CD4-positive, alpha-beta T cell treated with Interleukin-4 for 1 hour (primary cell): ENCODE measurements at regions not wholly inside any gene's neighbourhood (a gene's known extent, or its start where the extent isn't known, plus 50 kb on each side); places are given as distances from the start of the nearest gene placed in this dataset.
"Not testable (repeated sequence)": the region's sequence is repeated elsewhere in the genome, so short reads cannot be mapped to it uniquely, and the experiment has no call there.

Source experiments
- DNase-seq, 2 donors: peaks; one replicate each; pipeline ENCODE4 v3.0.0-alpha.2; 2020 to 2022

DNA sequence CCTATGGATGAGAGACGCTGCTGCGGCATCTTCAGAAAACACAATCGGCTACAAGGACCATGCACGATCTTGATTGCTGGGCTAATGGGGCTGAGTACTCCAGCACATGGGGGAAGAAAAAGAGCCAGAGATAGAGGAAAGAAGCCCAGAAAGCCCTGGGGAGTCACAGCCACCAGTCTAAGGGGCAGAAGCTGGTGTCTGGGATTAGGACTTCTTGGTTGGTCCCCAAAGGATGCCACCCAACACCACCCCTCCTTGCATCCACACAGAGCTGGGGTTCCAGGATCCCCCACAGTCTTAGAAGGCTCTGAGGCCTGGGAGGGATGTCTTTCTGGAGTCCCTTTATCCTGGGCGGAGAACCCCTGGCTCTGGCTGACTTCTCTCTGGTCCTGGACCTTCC is 98.4 kb upstream of the TARDBP start:
- DNase-seq: no peak

DNA sequence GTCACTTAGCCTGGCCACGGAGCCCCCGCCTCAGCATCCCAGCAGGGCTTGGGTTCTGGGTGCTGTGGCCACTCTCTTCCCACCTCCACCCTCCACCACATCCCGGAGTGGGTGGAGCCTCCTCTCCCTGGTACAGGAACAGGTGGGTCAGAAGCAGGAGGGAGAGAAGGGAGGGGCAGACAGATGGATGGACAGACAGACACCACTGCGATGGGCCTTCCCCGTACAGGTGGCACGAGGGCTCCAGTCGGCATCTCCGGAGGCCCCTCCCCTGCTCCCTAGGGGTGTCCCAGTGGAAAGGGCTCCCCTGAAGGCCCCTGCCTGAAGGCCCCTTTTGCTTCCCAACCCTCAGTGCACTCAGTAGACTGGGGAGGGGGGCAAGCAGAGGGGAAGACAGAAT is 96.9 kb upstream of the TARDBP start:
- no peak for DNase-seq

DNA sequence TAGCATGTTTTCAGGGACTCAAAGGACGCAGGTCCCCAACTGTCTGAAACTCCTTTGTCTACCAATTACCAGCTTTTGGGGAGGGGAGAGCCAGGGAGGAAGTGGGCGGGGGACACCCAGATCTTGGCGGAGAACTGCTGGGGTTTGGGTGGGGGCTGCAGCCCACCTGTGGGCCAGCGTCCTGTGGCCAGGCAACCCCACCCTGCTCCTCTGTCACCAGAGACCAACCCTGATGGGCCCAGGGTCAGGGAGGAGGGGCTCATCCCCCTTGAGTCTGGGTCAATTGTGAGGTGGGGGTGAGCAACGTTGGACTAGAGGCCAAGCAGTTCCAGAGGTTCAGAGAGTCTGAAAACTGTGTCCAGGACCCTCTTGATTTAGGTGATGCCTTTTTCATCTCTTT is 96.1 kb upstream of the TARDBP start:
- no peak for DNase-seq

DNA sequence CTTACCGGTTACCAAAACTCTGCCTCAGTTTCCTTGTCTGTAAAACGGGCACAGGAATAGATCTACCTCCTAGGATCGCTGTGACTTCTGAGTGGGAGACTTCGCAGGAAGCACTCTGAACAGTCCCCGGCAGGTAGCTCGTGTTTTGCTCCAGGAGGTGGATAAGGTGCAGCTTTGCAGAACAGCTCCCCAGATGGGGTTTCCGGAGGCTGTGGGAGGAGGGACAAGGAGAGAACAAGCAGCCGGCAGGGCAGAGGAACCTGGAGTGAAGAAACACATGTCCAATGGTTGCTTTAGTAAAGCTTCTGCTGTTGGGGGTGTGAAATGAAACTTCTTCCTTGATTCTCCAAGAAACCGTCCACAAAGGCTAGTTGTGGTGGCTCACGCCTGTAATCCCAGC is 95.5 kb upstream of the TARDBP start:
- DNase-seq: no peak

DNA sequence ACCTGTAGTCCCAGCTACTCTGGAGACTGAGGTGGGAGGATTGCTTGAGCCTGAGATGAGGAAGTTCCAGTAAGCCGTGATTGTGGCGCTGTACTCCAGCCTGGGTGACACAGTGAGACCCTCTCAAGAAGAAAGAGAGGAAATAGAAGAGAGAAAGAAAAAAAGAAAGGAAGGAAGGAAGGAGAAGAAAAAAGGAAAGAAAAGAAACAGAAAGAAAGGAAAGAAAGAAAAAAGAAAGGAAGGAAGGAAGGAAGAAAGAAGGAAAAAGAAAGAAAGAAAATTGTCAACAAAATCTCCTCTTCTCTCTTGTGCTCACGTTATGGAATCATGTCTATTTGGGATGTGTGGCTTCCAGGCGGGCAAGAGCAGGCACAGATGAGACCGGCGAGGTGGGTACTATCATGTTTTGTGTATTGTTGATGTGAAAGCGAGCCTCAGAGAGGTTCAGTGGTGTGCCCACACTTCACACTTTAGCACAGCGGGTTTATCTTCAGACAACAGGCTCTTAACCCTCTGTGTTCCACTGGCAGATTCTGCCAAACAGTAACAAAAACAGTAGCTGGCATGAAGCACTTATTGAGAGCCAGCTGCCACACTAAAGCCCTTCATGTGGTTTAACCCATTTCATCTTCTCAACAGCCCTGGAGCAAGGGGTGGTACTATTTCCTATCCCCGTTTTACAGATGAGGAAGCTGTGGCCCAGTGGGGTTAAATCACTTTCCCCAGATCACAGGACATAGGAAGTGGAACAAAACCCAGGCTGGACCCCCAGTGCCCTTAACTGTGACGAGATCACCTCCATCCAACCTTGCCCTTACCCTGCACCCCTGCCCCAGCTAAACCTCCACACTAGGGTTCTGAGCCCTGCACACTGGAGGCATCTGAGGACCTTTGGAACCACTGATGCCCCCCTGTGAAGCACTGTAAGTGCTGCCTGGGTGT is 94.7 kb upstream of the TARDBP start:
- peak in 1 of 2 donors; percentile 38 for DNase-seq

DNA sequence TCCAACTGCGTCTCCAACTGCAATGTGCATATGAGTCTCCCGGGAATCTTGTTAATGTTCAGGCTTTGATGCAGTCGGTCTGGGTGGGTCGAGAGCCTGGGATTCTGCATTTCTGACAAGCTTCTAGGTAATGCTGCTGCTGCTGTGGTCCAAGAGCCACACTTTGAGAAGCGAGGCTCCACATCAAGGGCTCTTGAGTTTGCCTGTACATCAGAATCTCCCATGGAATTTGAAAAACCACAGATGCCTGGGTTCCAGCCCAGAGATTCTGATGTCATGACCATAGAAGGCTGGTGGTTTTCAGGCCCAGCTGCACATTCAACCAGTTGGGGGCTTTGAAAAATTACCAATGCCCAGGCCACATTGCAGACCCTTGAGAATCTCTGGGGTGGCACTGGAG is 93.9 kb upstream of the TARDBP start:
- DNase-seq: no peak

DNA sequence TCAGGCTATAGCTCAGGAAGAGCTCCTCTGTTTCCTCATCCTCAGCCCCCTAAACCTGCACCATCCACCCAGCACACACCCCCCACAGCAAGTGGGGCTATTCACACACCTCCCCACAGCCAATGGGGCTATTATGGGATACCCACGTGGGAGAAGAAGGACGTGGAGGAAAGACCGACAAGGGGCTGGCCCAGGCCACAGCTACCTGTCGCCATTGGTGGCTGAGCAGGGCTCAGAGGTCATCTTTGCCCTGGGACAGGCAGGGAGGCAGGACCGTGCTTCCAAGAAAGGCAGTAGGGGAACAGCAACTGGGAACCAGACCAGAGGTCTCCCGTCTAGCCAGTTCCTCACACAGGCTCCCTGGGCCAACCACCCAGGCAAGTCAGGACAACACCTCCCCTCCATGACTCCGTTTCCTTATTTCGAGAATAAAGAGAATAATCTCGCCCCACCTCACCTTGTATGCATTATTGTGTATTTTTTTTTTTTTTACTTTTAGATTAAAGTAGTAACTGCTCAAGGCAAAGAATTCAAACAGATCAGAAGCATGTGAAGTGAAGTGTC is 92.3 kb upstream of the TARDBP start:
- DNase-seq: no peak

DNA sequence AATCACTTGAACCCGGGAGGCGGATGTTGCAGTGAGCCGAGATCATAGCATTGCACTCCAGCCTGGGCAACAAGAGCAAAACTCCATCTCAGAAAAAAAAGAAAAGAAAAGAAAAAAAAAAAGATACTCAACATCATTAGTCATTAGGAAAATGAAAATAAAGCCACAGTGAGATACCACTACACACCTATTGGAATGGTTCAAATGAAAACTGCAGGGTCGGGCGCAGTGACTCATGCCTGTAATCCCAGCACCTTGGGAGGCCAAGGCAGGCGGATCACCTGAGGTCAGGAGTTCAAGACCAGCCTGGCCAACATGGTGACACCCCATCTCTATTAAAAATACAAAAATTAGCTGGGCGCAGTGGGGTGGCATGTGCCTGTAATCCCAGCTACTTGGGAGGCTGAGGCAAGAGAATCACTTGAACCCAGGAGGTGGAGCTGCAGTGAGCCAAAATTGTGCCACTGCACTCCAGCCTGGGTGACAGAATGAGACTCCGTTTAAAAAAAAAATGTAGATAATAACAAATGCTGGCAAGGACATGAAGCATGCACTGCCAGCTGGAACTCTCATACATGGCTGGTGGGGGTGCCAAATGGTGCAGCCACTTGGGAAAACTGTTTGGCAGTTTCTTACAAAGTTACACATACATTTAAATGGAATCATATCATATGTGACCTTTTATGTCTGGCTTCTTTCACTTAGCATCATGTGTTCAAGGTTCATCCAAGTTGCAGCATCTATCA is 90.0 kb upstream of the TARDBP start:
- DNase-seq: not testable (repeated sequence)

DNA sequence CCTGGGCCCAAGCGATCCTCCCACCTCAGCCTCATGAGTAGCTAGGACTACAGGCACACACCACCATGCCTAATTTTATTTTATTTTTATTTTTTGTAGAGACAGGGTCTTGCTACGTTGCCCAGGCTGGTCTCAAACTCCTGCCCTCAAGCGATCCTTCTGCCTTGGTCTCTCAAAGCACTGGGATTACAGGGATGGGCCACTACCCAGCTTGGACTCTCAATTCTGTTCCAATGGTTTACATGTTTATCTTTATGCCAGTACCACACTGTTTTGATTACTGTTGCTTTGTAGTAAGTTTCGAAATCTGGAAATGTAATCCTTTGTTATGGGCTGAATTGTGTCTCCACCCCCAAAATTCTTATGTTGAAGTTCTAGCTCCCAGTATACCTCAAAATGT is 88.4 kb upstream of the TARDBP start:
- no peak for DNase-seq

DNA sequence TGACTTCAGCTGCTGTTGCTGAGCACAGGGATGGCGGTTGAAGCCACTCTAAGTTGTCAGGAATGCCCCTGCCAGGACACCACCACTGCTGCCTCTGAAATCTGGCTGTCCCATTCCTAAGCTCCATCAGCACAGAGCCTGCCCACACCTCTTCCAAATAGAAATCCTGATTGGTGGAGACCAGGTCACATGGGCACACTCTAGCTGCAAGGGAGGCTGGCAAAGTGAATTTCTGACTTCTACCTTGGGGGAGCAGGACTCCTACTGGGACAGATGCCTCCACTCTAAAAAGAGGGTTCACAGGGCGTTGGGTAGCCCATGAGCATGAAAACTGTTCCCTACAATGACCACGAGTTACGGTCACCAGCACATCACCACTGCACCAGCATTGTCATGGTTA is 83.8 kb upstream of the TARDBP start:
- no peak for DNase-seq

DNA sequence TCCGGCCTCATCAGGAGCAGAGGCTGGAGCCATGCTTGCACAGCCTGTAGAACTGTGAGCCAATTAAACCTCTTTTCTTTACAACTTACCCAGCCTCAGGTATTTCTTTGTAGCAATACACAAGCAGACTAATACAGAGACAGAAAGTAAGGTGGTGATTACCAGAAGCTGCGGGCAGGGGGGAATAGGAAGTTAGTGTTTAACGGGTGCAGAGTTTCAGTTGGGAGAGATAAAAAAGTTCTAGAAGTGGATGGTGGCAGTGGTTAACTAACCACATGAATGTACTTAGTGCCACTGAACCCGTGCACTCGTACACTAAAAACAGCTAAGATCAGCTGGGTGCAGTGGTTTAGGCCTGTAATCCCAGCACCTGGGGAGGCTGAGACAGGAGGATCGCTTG is 80.4 kb upstream of the TARDBP start:
- DNase-seq: peak in 1 of 2 donors; percentile 31

DNA sequence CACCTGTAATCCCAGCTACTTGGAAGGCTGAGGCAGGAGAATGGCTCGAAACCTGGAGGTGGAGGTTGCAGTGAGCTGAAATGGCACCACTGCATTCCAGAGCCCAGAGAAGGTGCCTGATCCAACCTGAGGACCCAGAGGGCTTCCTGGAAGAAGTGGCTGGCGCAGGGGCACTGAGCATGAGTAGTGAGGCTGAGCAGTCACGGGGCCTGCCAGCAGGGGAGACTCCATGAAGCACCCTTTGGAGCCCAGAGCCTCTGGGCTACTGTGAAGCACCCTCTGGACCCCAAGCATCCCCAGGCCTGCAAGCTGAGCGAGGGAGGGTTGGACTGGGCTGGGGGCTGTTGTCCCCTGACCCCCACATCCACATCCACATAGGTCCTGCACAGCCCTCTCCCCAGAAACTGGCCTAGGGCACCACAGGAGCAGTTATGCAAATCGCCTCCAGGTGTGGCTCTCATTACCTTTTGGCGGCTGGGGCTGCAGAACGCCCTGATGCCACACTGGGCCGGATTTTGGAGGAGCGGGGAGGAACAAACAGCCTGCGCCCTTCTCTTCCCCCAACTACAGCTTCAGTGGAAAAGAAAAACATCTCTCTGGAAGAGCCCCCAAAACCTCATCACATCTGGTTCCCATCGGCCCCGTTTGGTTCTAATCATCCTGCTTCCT is 78.2 kb upstream of the TARDBP start:
- DNase-seq: no peak

DNA sequence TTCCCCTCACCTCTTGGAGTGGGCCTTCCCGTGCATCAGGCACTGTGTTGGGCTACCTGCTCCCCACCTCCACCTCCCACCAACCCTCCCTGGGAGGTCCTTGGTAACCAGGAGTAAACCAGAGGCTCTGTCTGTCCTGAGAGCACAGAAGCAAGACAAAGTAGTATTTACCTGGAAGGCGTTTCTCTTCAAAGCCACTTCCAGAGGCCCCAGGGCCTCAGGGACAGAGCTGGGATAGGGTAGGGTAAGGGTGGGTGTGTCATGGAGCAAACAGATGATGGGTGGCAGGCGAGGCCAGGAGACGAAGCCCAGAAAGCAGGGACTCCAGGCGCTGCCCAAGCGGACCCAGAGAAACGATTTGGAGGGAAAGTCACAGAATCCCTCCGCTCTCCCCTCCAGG is 77.2 kb upstream of the TARDBP start:
- DNase-seq: no peak

DNA sequence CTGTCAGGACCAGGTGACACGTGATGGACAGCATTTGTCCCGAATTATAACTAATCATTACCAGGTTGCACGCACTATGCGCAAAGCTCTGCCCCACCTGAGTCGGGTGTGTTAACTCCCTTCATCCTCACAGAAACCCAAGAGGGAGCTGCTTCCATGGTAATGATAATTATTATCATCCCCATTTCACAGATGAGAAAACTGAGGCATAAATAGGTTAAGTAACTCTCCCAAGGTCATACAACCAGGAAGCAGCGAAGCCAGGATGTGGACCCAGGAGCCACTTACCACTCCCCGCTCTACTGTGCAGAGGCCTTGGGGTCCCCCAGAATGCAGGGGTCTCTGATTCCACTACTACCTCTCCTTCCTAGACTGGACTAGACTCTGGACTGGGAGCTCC is 76.7 kb upstream of the TARDBP start:
- DNase-seq: no peak

DNA sequence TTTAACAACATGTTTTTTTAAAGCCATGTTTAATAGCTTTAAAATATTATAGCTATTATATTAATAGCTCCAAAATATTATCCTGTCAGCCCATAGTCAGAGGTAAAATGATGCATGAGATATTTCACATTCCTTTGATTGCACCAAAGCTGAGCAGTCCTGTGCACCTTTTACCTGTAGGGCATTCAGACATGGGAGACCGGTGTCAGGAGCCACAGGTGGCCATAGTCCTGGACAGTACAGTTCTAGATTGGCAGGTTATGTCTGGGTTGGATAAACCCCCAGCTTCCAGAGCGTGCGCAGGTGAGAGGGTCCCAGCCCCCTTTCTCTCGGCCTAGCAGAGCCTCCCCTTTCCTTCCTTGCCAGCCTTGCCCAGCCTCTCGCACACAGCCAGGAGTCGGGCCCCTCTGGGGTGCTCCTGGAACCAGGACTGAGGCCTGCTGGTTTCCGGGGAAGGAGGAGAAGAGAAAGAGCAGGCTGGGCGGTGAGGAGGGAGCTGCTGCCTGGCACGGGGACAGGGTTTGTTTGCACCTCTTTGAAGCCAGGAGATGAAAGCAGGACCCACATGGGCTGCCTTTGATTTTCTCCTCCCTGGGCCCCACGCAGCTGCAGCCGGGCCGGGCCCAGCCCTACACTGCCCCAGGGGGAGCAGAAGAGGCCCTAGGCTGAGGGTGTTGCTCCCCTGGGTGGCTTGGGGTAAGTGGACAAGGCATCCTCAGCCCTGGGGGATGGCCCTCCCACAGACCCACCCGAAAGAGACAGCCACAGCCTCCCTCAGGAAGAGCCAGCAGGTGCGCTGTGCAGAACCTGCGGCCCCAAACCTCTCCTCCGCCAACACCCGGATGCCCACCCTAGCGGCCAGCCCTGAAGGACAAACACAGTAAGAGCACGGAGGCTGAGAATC is 75.2 kb upstream of the TARDBP start:
- DNase-seq: no peak

DNA sequence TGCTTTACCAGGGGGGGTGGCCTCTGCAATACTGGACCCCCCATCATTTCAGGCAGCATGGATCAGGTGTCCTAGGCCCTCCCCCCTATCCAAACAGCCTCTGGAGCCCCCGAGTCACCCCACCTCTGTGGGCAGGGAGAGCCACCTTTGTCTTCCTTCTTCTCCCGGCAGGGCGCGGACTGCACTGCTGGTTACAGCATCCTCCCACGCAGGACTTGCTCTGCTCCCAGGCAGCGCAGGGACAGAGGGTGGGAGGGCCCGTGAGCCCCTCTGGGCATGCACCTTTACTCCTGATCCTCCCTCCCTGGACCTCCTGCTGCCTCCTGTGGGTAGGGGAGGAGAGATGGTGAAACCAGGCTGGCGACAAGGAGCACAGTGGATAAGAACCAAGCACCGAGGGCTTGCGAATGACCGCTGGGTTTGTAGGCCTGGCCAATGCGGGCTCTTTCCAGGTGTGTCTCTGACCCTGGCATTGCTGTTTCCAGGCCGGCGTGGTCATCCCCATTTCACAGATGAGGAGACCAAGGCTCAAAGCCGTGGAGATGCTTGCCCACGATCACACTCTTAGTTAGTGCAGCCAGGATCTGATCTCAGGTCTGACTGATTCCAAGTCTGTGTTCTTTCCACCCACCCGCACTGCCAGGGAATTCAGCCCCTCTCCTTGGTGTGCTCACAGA is 73.6 kb upstream of the TARDBP start:
- no peak for DNase-seq

DNA sequence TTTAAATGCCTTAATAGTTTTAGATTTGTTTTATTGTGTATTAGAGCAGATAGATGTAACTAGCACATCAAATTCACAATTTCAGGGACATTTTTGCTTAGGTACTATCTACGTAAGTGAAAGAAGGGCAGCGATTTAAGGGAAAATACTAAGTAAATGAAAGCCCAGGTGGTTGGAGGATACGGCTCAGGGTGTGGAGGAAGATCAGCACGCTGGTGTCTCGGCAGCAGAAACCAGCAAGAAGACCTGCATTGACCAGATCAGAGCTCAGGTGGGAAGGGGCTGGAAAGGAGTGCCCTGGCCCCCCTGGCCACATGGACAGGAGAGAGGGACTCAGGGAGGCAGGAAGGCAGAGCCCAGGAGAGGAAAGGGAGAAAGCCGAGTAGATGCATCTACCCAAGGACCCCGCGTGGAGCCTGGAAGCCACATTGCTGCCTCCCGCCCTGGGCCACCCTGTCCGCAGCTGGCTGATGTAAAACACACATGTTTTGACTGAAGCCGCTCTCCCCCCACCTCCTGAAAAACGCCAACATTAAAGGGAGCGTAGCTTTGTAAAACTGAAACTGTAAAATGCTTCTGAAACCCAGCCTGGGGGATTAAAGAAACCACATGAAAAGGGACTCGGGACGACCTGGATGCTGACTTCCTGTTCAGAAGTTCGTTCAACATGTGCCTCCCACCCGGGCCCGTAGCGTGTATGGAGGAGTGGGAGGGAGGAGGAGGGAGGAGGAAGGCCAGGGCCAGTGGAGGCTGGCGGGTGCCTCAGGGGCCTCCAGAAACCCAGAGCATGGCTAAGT is 72.6 kb upstream of the TARDBP start:
- DNase-seq: no peak

DNA sequence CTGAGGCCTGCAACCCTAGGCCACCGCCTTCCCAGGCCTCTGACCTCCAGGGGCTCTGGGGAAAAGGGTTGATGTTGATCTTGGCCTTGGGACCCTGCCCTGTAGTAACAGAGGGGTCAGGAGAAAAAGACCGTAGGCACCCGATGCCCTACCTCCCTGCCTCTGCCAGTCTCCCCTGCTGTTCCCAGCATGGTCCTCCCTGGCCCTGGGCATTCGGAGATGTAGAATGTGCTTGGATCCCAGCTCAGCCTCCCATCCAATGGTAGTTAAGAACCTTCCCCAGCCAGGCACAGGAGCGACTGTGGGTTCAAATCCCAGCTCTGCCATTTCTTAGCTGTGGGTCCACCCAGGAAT is 72.0 kb upstream of the TARDBP start:
- DNase-seq: no peak

DNA sequence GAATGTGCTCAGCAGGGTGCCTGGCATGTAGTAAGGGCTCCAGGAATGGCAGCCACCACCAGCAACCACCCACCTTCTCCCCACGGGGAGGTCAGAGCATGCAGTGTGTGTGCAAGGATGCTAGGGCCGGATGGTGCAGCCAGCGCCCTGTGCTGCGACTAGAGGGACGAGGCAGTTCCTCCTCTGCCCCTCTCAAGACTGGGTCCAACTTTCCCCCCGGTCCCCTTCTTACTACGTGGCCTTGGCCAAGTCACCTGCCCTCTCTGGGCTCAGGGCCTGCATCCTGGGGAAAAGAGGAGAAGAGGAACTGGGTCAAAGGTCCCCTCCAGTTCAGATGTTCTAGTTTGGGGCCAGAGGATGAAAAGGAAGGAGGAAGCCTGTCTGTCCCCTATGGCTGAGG is 71.6 kb upstream of the TARDBP start:
- DNase-seq: no peak

DNA sequence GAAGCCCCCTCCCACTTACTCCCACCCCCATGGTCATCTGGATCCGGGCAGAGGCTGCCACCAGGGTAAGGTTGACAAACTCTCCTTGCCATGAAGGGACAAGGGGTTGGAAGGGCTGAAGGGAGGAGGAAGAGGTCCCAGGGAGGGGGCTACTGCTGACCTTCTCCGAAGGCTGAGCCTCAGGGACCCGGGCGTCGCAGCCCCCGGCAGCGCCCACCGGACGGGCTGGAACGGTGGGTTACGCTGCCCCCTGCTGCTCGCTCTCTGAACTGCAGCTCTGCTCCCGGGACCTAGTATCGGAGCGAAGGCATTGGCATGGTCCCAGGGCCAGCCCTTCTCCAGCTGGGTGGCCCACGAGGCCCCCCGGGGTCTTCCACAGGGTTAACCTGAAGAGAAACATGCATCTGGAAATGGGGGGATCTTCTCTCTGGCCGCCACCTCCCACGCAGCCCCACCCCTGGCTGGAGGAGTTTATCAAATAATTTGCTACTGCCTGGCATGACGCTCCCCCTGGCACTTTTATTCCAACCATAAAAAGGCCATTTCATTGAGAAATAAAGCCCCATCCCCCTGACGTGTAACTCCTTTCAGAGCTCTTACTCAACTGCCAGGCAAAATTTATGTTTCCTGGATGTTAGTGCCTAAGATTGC is 70.4 kb upstream of the TARDBP start:
- DNase-seq: peak; percentile 41 to 62
